Glutamatergic neuron (in vitro differentiated cells): ENCODE measurements at regions not wholly inside any gene's neighbourhood (a gene's known extent, or its start where the extent isn't known, plus 50 kb on each side); places are given as distances from the start of the nearest gene placed in this dataset.

ENCODE experiments used
- DNase-seq: peaks from one replicate; pipeline ENCODE4 v3.0.0; 2022
- H3K27ac Mint-ChIP-seq: one replicate; pipeline ENCODE4 v1.8.0; 2020; ENCODE audit warnings: mild to moderate bottlenecking, mixed read lengths, inconsistent platforms; ENCODE audit not compliant: unreplicated experiment
- H3K27me3 Mint-ChIP-seq: one replicate; pipeline ENCODE4 v1.8.0; 2020; ENCODE audit warnings: mild to moderate bottlenecking, moderate library complexity, mixed read lengths, inconsistent platforms; ENCODE audit not compliant: unreplicated experiment
- H3K36me3 Mint-ChIP-seq: one replicate; pipeline ENCODE4 v1.8.0; 2020; ENCODE audit warnings: mild to moderate bottlenecking, mixed read lengths, inconsistent platforms; ENCODE audit not compliant: unreplicated experiment
- H3K4me1 Mint-ChIP-seq: one replicate; pipeline ENCODE4 v1.8.0; 2020; ENCODE audit warnings: mild to moderate bottlenecking, low read depth, mixed read lengths, inconsistent platforms; ENCODE audit not compliant: unreplicated experiment
- H3K4me3 Mint-ChIP-seq: one replicate; pipeline ENCODE4 v1.8.0; 2020; ENCODE audit warnings: mild to moderate bottlenecking, mixed read lengths, inconsistent platforms; ENCODE audit not compliant: unreplicated experiment
- H3K9me3 Mint-ChIP-seq: one replicate; pipeline ENCODE4 v1.8.0; 2020; ENCODE audit warnings: mild to moderate bottlenecking, moderate library complexity, mixed read lengths, inconsistent platforms; ENCODE audit not compliant: unreplicated experiment
- CTCF ChIP-seq: fragments of 200-600 bp; sonication (generic); IDR thresholded peaks from one replicate; pipeline ENCODE4 v1.5.0; 2021; ENCODE audit not compliant: partially characterized antibody, unreplicated experiment

- no peak for TF ChIP-seq CTCF
- H3K27me3 Mint-ChIP-seq: no peaks in the 10 kb centered on the region
- H3K36me3 Mint-ChIP-seq: no peaks in the 10 kb centered on the region
- DNase-seq: no peak
- H3K4me3 Mint-ChIP-seq: no peak overlapping the region
- H3K27ac Mint-ChIP-seq: no peak overlapping the region
- no peaks in the 10 kb centered on the region for H3K4me1 Mint-ChIP-seq
- H3K9me3 Mint-ChIP-seq: peaks cover 2% of the 10 kb centered on the region
Measured at GRCh38 chr6:79313254-79313653, 78.8 kb upstream of the HMGN3 start.

DNA sequence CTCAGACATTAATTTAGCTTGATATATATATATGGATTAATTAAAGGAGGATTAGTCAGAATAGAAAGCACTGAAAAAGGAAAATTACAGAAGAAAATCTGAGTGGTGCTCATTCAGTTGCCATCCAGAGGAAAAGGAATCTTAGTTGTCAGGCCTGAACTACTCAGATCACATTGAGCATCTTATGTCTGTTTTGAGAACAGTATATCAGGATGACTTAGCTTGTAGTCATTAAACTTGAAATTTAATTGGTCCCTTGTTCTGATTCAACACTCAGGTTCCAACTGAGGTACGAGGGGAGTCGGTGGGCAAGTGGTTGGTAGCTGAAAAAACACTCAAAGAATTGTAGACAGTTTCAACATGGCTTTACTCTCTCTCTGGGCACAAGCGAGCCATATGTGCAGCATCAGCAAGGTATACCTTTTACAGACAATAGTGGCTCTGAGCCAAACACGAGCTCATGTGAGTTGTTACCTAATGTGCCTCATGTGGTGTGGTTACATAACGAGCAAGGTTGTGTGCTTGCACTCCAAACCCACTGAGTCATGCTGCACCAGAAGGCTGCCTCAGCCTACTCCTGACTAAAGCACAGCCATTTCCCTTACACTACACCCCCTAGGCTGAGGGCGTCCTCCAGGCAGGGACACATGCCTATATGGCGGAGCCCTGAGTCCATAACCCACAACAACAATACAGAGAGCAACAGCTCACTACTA, 73.0 kb upstream of the HMGN3 start:
- Mint-ChIP-seq H3K4me1 (no peaks in the 10 kb centered on the region), H3K27ac (no peak overlapping the region), H3K4me3 (no peak overlapping the region), H3K36me3 (no peaks in the 10 kb centered on the region), H3K9me3 (peaks cover 2% of the 10 kb centered on the region), H3K27me3 (no peaks in the 10 kb centered on the region)
- DNase-seq: no peak
- TF ChIP-seq CTCF: no peak

DNA sequence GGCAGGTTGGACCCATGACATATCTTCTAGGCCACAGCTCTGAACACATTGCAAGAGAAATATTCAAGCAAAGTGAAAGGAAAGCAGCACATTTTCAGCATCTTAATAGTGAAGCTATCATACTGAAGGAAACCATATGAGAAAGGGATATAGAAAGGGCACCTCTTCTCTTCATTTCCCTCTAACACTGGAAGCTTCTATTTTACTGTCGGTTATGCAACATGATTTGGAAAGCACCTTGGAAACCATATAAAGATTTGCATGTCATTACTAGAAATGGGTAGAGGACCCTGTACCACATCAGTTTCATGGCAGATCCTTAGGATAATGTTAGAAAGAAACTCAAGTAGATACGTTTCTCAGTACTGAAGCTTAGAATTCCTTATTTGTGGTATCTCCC, 70.5 kb upstream of the HMGN3 start:
- H3K4me3 Mint-ChIP-seq: no peak overlapping the region
- H3K4me1 Mint-ChIP-seq: no peaks in the 10 kb centered on the region

DNA sequence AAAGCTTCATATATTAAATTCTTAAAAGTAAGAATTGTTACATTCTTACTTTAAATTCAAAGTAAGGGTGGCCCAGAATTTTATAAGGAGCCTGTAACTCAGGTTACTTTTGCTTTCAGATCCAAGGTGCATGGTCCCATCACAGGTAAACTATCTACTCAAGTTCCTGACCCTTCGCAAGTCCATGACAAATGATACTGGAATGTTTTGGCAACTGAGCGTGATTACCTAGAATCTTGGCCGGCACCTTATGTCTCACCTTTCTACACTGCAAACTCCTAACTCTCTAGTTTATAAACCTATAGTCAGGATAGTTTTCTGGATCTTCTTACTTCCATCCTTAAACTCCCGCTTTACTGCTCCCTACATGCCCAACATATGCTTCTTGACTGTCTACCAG, 67.9 kb upstream of the HMGN3 start:
- DNase-seq: no peak
- H3K36me3 Mint-ChIP-seq: no peaks in the 10 kb centered on the region
- TF ChIP-seq CTCF: no peak
- no peak overlapping the region for H3K27ac Mint-ChIP-seq
- H3K9me3 Mint-ChIP-seq: no peaks in the 10 kb centered on the region
- no peaks in the 10 kb centered on the region for H3K4me1 Mint-ChIP-seq
- H3K4me3 Mint-ChIP-seq: no peak overlapping the region
- no peaks in the 10 kb centered on the region for H3K27me3 Mint-ChIP-seq

More for the DNA sequence above, 70.5 kb upstream of the HMGN3 start:
- no peak for TF ChIP-seq CTCF
- no peak for DNase-seq
- H3K27ac Mint-ChIP-seq: no peak overlapping the region
- H3K36me3 Mint-ChIP-seq: no peaks in the 10 kb centered on the region
- H3K27me3 Mint-ChIP-seq: no peaks in the 10 kb centered on the region
- peaks cover 2% of the 10 kb centered on the region for H3K9me3 Mint-ChIP-seq

DNA sequence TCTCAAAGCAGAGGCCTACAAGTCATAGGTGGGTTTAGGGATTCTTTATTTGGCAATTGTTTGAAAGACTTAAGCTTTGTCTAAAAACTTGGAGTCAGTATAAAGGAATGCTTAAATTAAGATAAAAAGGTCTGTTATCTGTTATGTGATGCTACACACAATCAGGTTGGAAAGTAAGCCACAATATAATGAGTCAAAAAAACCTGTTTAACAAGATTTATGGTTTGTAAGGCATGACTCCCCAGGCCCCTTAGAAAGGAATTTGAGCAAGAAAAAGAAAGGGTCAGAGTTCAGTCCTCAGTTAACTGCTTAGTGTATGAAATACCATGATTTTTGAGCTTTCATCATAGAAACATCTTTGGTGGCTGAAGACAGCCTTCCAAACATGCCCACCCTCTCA, 66.8 kb upstream of the HMGN3 start:
- TF ChIP-seq CTCF: no peak
- Mint-ChIP-seq H3K27ac (no peak overlapping the region), H3K27me3 (no peaks in the 10 kb centered on the region), H3K4me3 (no peak overlapping the region), H3K36me3 (no peaks in the 10 kb centered on the region), H3K4me1 (no peaks in the 10 kb centered on the region), H3K9me3 (no peaks in the 10 kb centered on the region)
- DNase-seq: no peak
